ENCODE measurements at regions not wholly inside any gene's neighbourhood (a gene's known extent, or its start where the extent isn't known, plus 50 kb on each side); places are given as distances from the start of the nearest gene placed in this dataset.

- intact Hi-C loops (cut with micrococcal nuclease): no loop called here
- Histone ChIP-seq H3K4me3 (replicated peaks in 1 of 3; ENCODE audit: low read depth in 2 of 3, low read length in 3 of 3) (no peak overlapping the region), H3K27me3 (ENCODE audit: control insufficient read depth in 2 of 2, insufficient read depth in 2 of 2, low read length in 2 of 2) (no peaks in the 10 kb centered on the region), H3K9me3 (replicated peaks in 1 of 2; ENCODE audit: control insufficient read depth in 1 of 2, insufficient read depth in 1 of 2, low read length in 2 of 2) (peaks cover 0 to 3% of the 10 kb centered on the region in 2 donors), H2AFZ (ENCODE audit: insufficient read depth, low read depth, low read length, poor library complexity, severe bottlenecking) (no peak overlapping the region), H3K9ac (ENCODE audit: insufficient read depth, low read length, poor library complexity, severe bottlenecking) (no peak overlapping the region), H3K4me1 (ENCODE audit: control insufficient read depth in 1 of 2, insufficient read depth in 2 of 2, low read length in 2 of 2) (no peaks in the 10 kb centered on the region), H3K36me3 (replicated peaks in 1 of 2; ENCODE audit: control insufficient read depth in 1 of 2, insufficient read depth in 2 of 2, low read length in 2 of 2) (no peaks in the 10 kb centered on the region), H3K4me2 (replicated peaks; ENCODE audit: extremely low read depth, low read length, poor library complexity, severe bottlenecking) (no peak overlapping the region), H3K27ac (ENCODE audit: low read depth in 1 of 2, low read length in 2 of 2) (no peak overlapping the region), H3K79me2 (ENCODE audit: insufficient read depth, low read length) (no peaks in the 10 kb centered on the region), H4K20me1 (ENCODE audit: insufficient read depth, low read length) (no peaks in the 10 kb centered on the region)
- TF ChIP-seq CTCF (IDR thresholded peaks at IDR 0.05): no peak
- WGBS (ENCODE audit: insufficient coverage): 82% methylated on average over 3 of the region's 3 CpGs
- DNase-seq: no peak
- H3K27ac Mint-ChIP-seq: no peak overlapping the region
- H3K36me3 Mint-ChIP-seq: no peaks in the 10 kb centered on the region
- no peaks in the 10 kb centered on the region for H3K27me3 Mint-ChIP-seq (ENCODE audit: low read depth in 3 of 3)
- no peak overlapping the region for H3K4me3 Mint-ChIP-seq
- H3K4me1 Mint-ChIP-seq: no peaks in the 10 kb centered on the region
- peaks cover 0 to 4% (median 2%) of the 10 kb centered on the region in 7 donors for H3K9me3 Mint-ChIP-seq
Observed at GRCh38 chr1:104136621-104137020, 386.9 kb downstream of the AMY1C start.

- no peaks in the 10 kb centered on the region for H4K20me1 ChIP-seq (ENCODE audit: insufficient read depth, low read length)
- no peak overlapping the region for H3K9ac ChIP-seq (ENCODE audit: insufficient read depth, low read length, poor library complexity, severe bottlenecking)
- Mint-ChIP-seq H3K4me3 (no peak overlapping the region), H3K4me1 (no peaks in the 10 kb centered on the region), H3K9me3 (peaks cover 4 to 18% (median 10%) of the 10 kb centered on the region in 7 donors), H3K36me3 (no peaks in the 10 kb centered on the region), H3K27me3 (ENCODE audit: low read depth in 3 of 3) (peaks cover 0 to 2% (median 2%) of the 10 kb centered on the region in 3 donors), H3K27ac (no peak overlapping the region)
- no peak for DNase-seq
- TF ChIP-seq CTCF (IDR thresholded peaks at IDR 0.05): no peak
- H3K27me3 ChIP-seq (ENCODE audit: control insufficient read depth in 2 of 2, insufficient read depth in 2 of 2, low read length in 2 of 2): no peaks in the 10 kb centered on the region
- H3K36me3 ChIP-seq (replicated peaks in 1 of 2; ENCODE audit: control insufficient read depth in 1 of 2, insufficient read depth in 2 of 2, low read length in 2 of 2): no peaks in the 10 kb centered on the region
- no peak overlapping the region for H2AFZ ChIP-seq (ENCODE audit: insufficient read depth, low read depth, low read length, poor library complexity, severe bottlenecking)
- no peak overlapping the region for H3K4me2 ChIP-seq (replicated peaks; ENCODE audit: extremely low read depth, low read length, poor library complexity, severe bottlenecking)
- H3K4me1 ChIP-seq (ENCODE audit: control insufficient read depth in 1 of 2, insufficient read depth in 2 of 2, low read length in 2 of 2): no peaks in the 10 kb centered on the region
- peaks cover 8 to 12% of the 10 kb centered on the region in 2 donors for H3K9me3 ChIP-seq (replicated peaks in 1 of 2; ENCODE audit: control insufficient read depth in 1 of 2, insufficient read depth in 1 of 2, low read length in 2 of 2)
- no peak overlapping the region for H3K27ac ChIP-seq (ENCODE audit: low read depth in 1 of 2, low read length in 2 of 2)
- intact Hi-C loops (cut with micrococcal nuclease): no loop called here
- H3K4me3 ChIP-seq (replicated peaks in 1 of 3; ENCODE audit: low read depth in 2 of 3, low read length in 3 of 3): no peak overlapping the region
- WGBS (ENCODE audit: insufficient coverage): no CpG with 5 or more reads among the region's 4 CpGs
- H3K79me2 ChIP-seq (ENCODE audit: insufficient read depth, low read length): no peaks in the 10 kb centered on the region
Observed at GRCh38 chr1:104156738-104157137, 407.0 kb downstream of the AMY1C start.
